GM23248 (cell line): ENCODE measurements at regions not wholly inside any gene's neighbourhood (a gene's known extent, or its start where the extent isn't known, plus 50 kb on each side); places are given as distances from the start of the nearest gene placed in this dataset.

Experiments
- DNase-seq: peaks from one replicate; pipeline ENCODE4 v3.0.0-alpha.2; 2015
- H2AFZ ChIP-seq: fragments of 200-600 bp; sonication (generic); 2 replicates; pipeline ENCODE4 v1.6.1; 2016; ENCODE audit warnings: antibody characterized with exemption
- H3F3A ChIP-seq: fragments of 200-600 bp; sonication (generic); 2 replicates; pipeline ENCODE4 v1.6.1; 2016; ENCODE audit warnings: mild to moderate bottlenecking, antibody characterized with exemption, mixed run types; ENCODE audit not compliant: insufficient read depth
- H3K27ac ChIP-seq: fragments of 200-600 bp; sonication (generic); 2 replicates; pipeline ENCODE4 v1.5.1; 2016; ENCODE audit warnings: mild to moderate bottlenecking
- H3K27me3 ChIP-seq: fragments of 200-600 bp; sonication (generic); replicated peaks from 2 replicates; pipeline ENCODE4 v1.6.1; 2016; ENCODE audit warnings: mild to moderate bottlenecking; ENCODE audit not compliant: insufficient read depth
- H3K36me3 ChIP-seq: fragments of 200-600 bp; sonication (generic); 2 replicates; pipeline ENCODE4 v1.6.1; 2016; ENCODE audit warnings: low read depth, mild to moderate bottlenecking
- H3K4me1 ChIP-seq: fragments of 200-600 bp; sonication (generic); 2 replicates; pipeline ENCODE4 v1.6.1; 2016; ENCODE audit warnings: mild to moderate bottlenecking; ENCODE audit not compliant: insufficient read depth
- H3K4me2 ChIP-seq: fragments of 200-600 bp; sonication (generic); one replicate; pipeline ENCODE4 v1.6.1; 2016; ENCODE audit warnings: mild to moderate bottlenecking; ENCODE audit not compliant: unreplicated experiment
- H3K4me3 ChIP-seq: fragments of 200-600 bp; sonication (generic); 2 replicates; pipeline ENCODE4 v1.5.1; 2016; ENCODE audit warnings: mild to moderate bottlenecking
- H3K79me2 ChIP-seq: fragments of 200-600 bp; sonication (generic); 2 replicates; pipeline ENCODE4 v1.6.1; 2016; ENCODE audit warnings: mild to moderate bottlenecking; ENCODE audit not compliant: insufficient read depth
- H3K9ac ChIP-seq: fragments of 200-600 bp; sonication (generic); 2 replicates; pipeline ENCODE4 v1.6.1; 2016; ENCODE audit warnings: mild to moderate bottlenecking
- H3K9me2 ChIP-seq: fragments of 200-600 bp; sonication (generic); 2 replicates; pipeline ENCODE4 v1.6.1; 2016; ENCODE audit warnings: mixed run types, mild to moderate bottlenecking, moderate library complexity; ENCODE audit not compliant: insufficient read depth
- H3K9me3 ChIP-seq: fragments of 200-600 bp; sonication (generic); one replicate; pipeline ENCODE4 v1.6.1; 2017; ENCODE audit warnings: low read depth
- H4K20me1 ChIP-seq: fragments of 200-600 bp; sonication (generic); 2 replicates; pipeline ENCODE4 v1.6.0; 2016; ENCODE audit not compliant: insufficient read depth
- EZH2 ChIP-seq: fragments of 200-600 bp; sonication (generic); IDR thresholded peaks from 2 replicates; pipeline ENCODE4 v1.6.1; 2018; ENCODE audit warnings: antibody characterized with exemption, mild to moderate bottlenecking; ENCODE audit not compliant: insufficient read depth, poor library complexity, severe bottlenecking
- EZH2phosphoT487 ChIP-seq: fragments of 200-600 bp; sonication (generic); IDR thresholded peaks from 2 replicates; pipeline ENCODE4 v1.6.1; 2018; ENCODE audit warnings: antibody characterized with exemption, moderate library complexity, mild to moderate bottlenecking, low read depth; ENCODE audit not compliant: insufficient read depth
- WGBS, 2 experiments: methylation state at CpG; one replicate each; pipeline ENCODE4 v1.1.6; 2015 to 2017; ENCODE audit warnings: low lambda C conversion rate in 2 of 2, low coverage in 1 of 2; ENCODE audit errors: missing lambda C conversion rate in 2 of 2; 5-methylcytosine and 5-hydroxymethylcytosine counted together
- in situ Hi-C: fragments of 300-500 bp; cut with MboI; formaldehyde crosslinking; loops from 2 replicates; pipeline ENCODE4 v1.15.0; 2020

- H2AFZ ChIP-seq = no peak overlapping the region
- no peaks in the 10 kb centered on the region for H3K36me3 ChIP-seq
- H3K4me3 ChIP-seq = no peak overlapping the region
- in situ Hi-C loops = no loop called here
- no peak overlapping the region for H3K9ac ChIP-seq
- no peaks in the 10 kb centered on the region for H4K20me1 ChIP-seq
- whole genome bisulfite sequencing, 2 experiments = 14 to 20% methylated on average over 3 of the region's 3 CpGs
- no peaks in the 10 kb centered on the region for H3K4me1 ChIP-seq
- DNase-seq = no peak
- H3F3A ChIP-seq = no peaks in the 10 kb centered on the region
- H3K9me3 ChIP-seq = no peaks in the 10 kb centered on the region
- no peaks in the 10 kb centered on the region for H3K27me3 ChIP-seq
- no peak overlapping the region for H3K27ac ChIP-seq
- H3K9me2 ChIP-seq = no peaks in the 10 kb centered on the region
- H3K4me2 ChIP-seq = no peak overlapping the region
- TF ChIP-seq EZH2 = no peak
- no peak for TF ChIP-seq EZH2phosphoT487
- H3K79me2 ChIP-seq = no peaks in the 10 kb centered on the region
Measured at GRCh38 chr4:64146030-64146429, 263.2 kb downstream of the TECRL start.

DNA sequence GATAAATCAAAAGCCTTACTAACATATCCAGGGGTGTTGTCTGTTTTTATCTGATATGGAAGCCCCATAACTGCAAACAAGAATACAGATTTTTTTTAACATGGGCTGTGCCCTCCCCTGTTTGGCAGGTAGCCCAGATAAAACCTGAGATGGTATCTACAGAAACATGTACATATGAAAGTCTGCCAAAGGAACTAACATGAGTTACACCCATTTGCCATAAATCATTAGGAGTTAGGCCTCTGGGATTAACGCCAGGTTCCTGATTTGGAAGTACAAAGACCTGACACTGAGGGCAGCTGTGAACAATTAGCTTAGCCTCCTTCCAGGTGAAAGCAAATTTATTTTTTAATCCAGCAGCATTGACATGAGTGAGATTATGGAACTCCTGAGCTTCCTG is 264.3 kb downstream of the TECRL start:
- H3K9me3 ChIP-seq = no peaks in the 10 kb centered on the region
- H3K36me3 ChIP-seq = no peaks in the 10 kb centered on the region
- DNase-seq = no peak
- no peak for TF ChIP-seq EZH2
- no peak for TF ChIP-seq EZH2phosphoT487
- H3K9me2 ChIP-seq = no peaks in the 10 kb centered on the region
- no peaks in the 10 kb centered on the region for H3K79me2 ChIP-seq
- H2AFZ ChIP-seq = no peak overlapping the region
- H3K4me2 ChIP-seq = no peak overlapping the region
- H3K27ac ChIP-seq = no peak overlapping the region
- H3K4me1 ChIP-seq = no peaks in the 10 kb centered on the region
- in situ Hi-C loops = no loop called here
- H4K20me1 ChIP-seq = no peaks in the 10 kb centered on the region
- no peak overlapping the region for H3K4me3 ChIP-seq
- H3F3A ChIP-seq = no peaks in the 10 kb centered on the region
- no peak overlapping the region for H3K9ac ChIP-seq
- WGBS, 2 experiments = 4 to 6% methylated on average over 1 of the region's 1 CpG
- no peaks in the 10 kb centered on the region for H3K27me3 ChIP-seq

- no peak for DNase-seq
- Histone ChIP-seq H4K20me1 (no peaks in the 10 kb centered on the region), H3K27me3 (no peaks in the 10 kb centered on the region), H3K36me3 (no peaks in the 10 kb centered on the region), H3K9me3 (no peaks in the 10 kb centered on the region), H3K79me2 (no peaks in the 10 kb centered on the region), H3K9me2 (no peaks in the 10 kb centered on the region), H3F3A (no peaks in the 10 kb centered on the region), H2AFZ (no peak overlapping the region), H3K9ac (no peak overlapping the region), H3K4me3 (no peak overlapping the region), H3K4me2 (no peak overlapping the region), H3K27ac (no peak overlapping the region), H3K4me1 (no peaks in the 10 kb centered on the region)
- TF ChIP-seq EZH2 (no peak), EZH2phosphoT487 (no peak)
- in situ Hi-C loops = no loop called here
- WGBS, 2 experiments = 1 to 2% methylated on average over 4 of the region's 4 CpGs
Measured at GRCh38 chr4:64130907-64131306, 278.3 kb downstream of the TECRL start.

GRCh38 chr4:64125354-64125753 is 283.9 kb downstream of the TECRL start:
- no peak for DNase-seq
- H3K36me3 ChIP-seq = no peaks in the 10 kb centered on the region
- no peaks in the 10 kb centered on the region for H4K20me1 ChIP-seq
- H3K79me2 ChIP-seq = no peaks in the 10 kb centered on the region
- no peaks in the 10 kb centered on the region for H3K9me2 ChIP-seq
- H3K27ac ChIP-seq = no peak overlapping the region
- no peaks in the 10 kb centered on the region for H3K27me3 ChIP-seq
- H3F3A ChIP-seq = no peaks in the 10 kb centered on the region
- no peak overlapping the region for H3K4me2 ChIP-seq
- TF ChIP-seq EZH2 = no peak
- no peak for TF ChIP-seq EZH2phosphoT487
- no peaks in the 10 kb centered on the region for H3K4me1 ChIP-seq
- H3K4me3 ChIP-seq = no peak overlapping the region
- no peaks in the 10 kb centered on the region for H3K9me3 ChIP-seq
- H2AFZ ChIP-seq = no peak overlapping the region
- H3K9ac ChIP-seq = no peak overlapping the region
- 6 to 7% methylated on average over 1 of the region's 1 CpG for WGBS, 2 experiments
- in situ Hi-C loops = no loop called here

DNA sequence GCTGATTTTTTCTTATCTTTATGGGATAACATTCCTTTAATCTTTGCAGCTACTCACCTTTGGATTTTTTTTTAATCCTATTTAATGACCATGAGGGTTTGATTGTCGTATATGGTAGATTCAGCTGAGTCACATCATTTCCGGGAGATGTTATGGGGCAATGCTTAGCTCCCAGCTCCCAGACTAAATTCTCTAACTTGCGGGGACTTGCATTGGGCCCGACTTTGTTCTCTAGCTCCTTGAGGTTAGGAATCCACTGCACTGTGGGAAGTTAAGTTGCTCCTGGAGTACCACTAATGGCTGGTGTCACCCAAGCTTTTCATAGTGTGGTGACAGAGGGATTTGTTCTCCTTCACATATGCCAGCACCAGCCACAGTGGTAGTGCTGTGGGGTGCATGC is 287.4 kb downstream of the TECRL start:
- H3K27me3 ChIP-seq = no peaks in the 10 kb centered on the region
- no peaks in the 10 kb centered on the region for H3K36me3 ChIP-seq
- H3K27ac ChIP-seq = no peak overlapping the region
- H3K79me2 ChIP-seq = no peaks in the 10 kb centered on the region
- no peak for DNase-seq
- no peaks in the 10 kb centered on the region for H3F3A ChIP-seq
- 47 to 62% methylated on average over 4 of the region's 4 CpGs for WGBS, 2 experiments
- no peaks in the 10 kb centered on the region for H3K9me2 ChIP-seq
- no peaks in the 10 kb centered on the region for H4K20me1 ChIP-seq
- no peak overlapping the region for H3K9ac ChIP-seq
- in situ Hi-C loops = no loop called here
- H3K4me2 ChIP-seq = no peak overlapping the region
- no peak overlapping the region for H2AFZ ChIP-seq
- TF ChIP-seq EZH2phosphoT487 (no peak), EZH2 (no peak)
- H3K9me3 ChIP-seq = no peaks in the 10 kb centered on the region
- no peak overlapping the region for H3K4me3 ChIP-seq
- no peaks in the 10 kb centered on the region for H3K4me1 ChIP-seq
